Liver (tissue), 3 donors: ENCODE measurements at regions not wholly inside any gene's neighbourhood (a gene's known extent, or its start where the extent isn't known, plus 50 kb on each side); places are given as distances from the start of the nearest gene placed in this dataset.

Experiments used
- ATF3 ChIP-seq: IDR thresholded peaks from 2 replicates; pipeline ENCODE4 v1.6.1; 2016; ENCODE audit warnings: antibody characterized with exemption
- FOXA1 ChIP-seq: IDR thresholded peaks from 2 replicates; pipeline ENCODE4 v1.6.1; 2016; ENCODE audit warnings: antibody characterized with exemption
- HNF4A ChIP-seq, 2 donors: conservative IDR thresholded peaks; 2 replicates each; pipeline ENCODE4 v1.6.1; 2016; ENCODE audit warnings: antibody characterized with exemption in 2 of 2, mild to moderate bottlenecking in 2 of 2
- HNF4G ChIP-seq: IDR thresholded peaks from 2 replicates; pipeline ENCODE4 v1.6.1; 2016; ENCODE audit warnings: antibody characterized with exemption
- JUND ChIP-seq, 2 donors: IDR thresholded peaks; 2 replicates each; pipeline ENCODE4 v1.6.1; 2016; ENCODE audit warnings: antibody characterized with exemption in 2 of 2
- RAD21 ChIP-seq, 2 donors: IDR thresholded peaks; 2 replicates each; pipeline ENCODE4 v1.6.1; 2016; ENCODE audit warnings: antibody characterized with exemption in 2 of 2, mild to moderate bottlenecking in 2 of 2
- SP1 ChIP-seq: IDR thresholded peaks from 2 replicates; pipeline ENCODE4 v1.6.1; 2018; ENCODE audit warnings: antibody characterized with exemption, mild to moderate bottlenecking
- TAF1 ChIP-seq: conservative IDR thresholded peaks from 2 replicates; pipeline ENCODE4 v1.6.1; 2016; ENCODE audit warnings: antibody characterized with exemption, mild to moderate bottlenecking
- YY1 ChIP-seq: IDR thresholded peaks from 2 replicates; pipeline ENCODE4 v1.6.1; 2016; ENCODE audit warnings: antibody characterized with exemption, mild to moderate bottlenecking
- ZBTB33 ChIP-seq: IDR thresholded peaks from 2 replicates; pipeline ENCODE4 v1.6.1; 2016; ENCODE audit warnings: antibody characterized with exemption
- TF ChIP-seq, protein P1 (sequence below): fragments of 150-350 bp; IDR thresholded peaks from 2 replicates; pipeline ENCODE4 v1.5.1; 2017; ENCODE audit warnings: improper control_type of control experiment, low read depth, low read length; ENCODE audit not compliant: missing input control
- TF ChIP-seq, protein P2 (sequence below): IDR thresholded peaks from 2 replicates; pipeline ENCODE4 v1.6.1; 2016; ENCODE audit warnings: antibody characterized with exemption, mild to moderate bottlenecking
- TF ChIP-seq, protein P3 (sequence below): IDR thresholded peaks from 2 replicates; pipeline ENCODE4 v1.6.1; 2016; ENCODE audit warnings: antibody characterized with exemption
- donor health status: healthy.
- donor health status: healthy.

DNA sequence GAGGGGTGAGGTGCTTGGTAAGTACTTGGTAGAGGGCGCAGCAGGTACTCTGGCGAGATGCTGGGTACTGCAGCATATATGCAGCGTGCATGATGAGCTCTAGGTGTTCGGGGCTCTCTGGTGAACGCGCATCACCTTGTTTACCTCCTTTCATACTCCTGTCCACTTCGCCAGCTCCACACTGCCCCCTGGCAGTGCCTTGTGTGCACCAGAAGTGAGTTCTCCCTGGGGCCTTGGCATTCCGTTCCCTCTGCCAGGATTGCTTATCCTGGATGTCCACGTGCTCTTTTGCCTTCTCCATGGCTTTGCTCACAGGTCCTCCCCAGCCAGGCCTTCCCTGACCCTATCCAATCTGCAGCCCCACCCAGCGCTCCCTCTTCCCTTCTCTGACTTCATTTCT, 154.2 kb downstream of the MRM1 start:
- TF ChIP-seq, protein P1, sequence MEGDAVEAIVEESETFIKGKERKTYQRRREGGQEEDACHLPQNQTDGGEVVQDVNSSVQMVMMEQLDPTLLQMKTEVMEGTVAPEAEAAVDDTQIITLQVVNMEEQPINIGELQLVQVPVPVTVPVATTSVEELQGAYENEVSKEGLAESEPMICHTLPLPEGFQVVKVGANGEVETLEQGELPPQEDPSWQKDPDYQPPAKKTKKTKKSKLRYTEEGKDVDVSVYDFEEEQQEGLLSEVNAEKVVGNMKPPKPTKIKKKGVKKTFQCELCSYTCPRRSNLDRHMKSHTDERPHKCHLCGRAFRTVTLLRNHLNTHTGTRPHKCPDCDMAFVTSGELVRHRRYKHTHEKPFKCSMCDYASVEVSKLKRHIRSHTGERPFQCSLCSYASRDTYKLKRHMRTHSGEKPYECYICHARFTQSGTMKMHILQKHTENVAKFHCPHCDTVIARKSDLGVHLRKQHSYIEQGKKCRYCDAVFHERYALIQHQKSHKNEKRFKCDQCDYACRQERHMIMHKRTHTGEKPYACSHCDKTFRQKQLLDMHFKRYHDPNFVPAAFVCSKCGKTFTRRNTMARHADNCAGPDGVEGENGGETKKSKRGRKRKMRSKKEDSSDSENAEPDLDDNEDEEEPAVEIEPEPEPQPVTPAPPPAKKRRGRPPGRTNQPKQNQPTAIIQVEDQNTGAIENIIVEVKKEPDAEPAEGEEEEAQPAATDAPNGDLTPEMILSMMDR, result peak; percentile 12
- TF ChIP-seq SP1, result no peak
- no peak for TF ChIP-seq HNF4G
- TF ChIP-seq ZBTB33, result no peak
- TF ChIP-seq ATF3, result no peak
- no peak for TF ChIP-seq JUND (IDR thresholded peaks at IDR 0.05)
- TF ChIP-seq FOXA1, result no peak
- peak in 1 of 2 donors; percentile 34 for TF ChIP-seq RAD21 (IDR thresholded peaks at IDR 0.05)
- TF ChIP-seq YY1, result no peak
- TF ChIP-seq, protein P2, sequence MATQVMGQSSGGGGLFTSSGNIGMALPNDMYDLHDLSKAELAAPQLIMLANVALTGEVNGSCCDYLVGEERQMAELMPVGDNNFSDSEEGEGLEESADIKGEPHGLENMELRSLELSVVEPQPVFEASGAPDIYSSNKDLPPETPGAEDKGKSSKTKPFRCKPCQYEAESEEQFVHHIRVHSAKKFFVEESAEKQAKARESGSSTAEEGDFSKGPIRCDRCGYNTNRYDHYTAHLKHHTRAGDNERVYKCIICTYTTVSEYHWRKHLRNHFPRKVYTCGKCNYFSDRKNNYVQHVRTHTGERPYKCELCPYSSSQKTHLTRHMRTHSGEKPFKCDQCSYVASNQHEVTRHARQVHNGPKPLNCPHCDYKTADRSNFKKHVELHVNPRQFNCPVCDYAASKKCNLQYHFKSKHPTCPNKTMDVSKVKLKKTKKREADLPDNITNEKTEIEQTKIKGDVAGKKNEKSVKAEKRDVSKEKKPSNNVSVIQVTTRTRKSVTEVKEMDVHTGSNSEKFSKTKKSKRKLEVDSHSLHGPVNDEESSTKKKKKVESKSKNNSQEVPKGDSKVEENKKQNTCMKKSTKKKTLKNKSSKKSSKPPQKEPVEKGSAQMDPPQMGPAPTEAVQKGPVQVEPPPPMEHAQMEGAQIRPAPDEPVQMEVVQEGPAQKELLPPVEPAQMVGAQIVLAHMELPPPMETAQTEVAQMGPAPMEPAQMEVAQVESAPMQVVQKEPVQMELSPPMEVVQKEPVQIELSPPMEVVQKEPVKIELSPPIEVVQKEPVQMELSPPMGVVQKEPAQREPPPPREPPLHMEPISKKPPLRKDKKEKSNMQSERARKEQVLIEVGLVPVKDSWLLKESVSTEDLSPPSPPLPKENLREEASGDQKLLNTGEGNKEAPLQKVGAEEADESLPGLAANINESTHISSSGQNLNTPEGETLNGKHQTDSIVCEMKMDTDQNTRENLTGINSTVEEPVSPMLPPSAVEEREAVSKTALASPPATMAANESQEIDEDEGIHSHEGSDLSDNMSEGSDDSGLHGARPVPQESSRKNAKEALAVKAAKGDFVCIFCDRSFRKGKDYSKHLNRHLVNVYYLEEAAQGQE, result no peak
- TF ChIP-seq HNF4A (conservative IDR thresholded peaks at IDR 0.05), result no peak
- TF ChIP-seq TAF1, result no peak
- TF ChIP-seq, protein P3, sequence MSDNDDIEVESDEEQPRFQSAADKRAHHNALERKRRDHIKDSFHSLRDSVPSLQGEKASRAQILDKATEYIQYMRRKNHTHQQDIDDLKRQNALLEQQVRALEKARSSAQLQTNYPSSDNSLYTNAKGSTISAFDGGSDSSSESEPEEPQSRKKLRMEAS, result no peak
